ENCODE measurements at regions not wholly inside any gene's neighbourhood (a gene's known extent, or its start where the extent isn't known, plus 50 kb on each side); places are given as distances from the start of the nearest gene placed in this dataset.

DNA sequence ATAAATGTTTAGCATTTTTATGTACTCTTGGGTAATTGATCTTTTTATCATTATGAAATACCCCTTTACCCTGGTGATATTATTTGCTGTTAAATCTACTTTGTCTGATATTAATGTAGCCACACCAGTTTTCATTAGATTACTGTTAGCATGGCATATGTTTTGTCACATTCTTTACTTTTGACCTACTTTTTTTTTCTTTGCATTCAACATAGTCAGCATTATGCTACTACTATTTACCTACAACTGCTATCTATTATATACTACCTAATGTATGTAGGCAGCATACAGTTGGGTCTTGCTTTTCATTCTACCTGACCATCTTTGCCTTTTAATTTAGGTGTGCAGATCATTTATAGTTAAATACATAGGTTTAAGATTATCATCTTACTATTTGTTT, 1429.6 kb upstream of the ALCAM start:
- Histone ChIP-seq H2AFZ (ENCODE audit: low read length) (no peak overlapping the region), H3K27me3 (ENCODE audit: insufficient read depth, low read length) (no peaks in the 10 kb centered on the region), H3K9me3 (ENCODE audit: control insufficient read depth, low read depth, low read length) (no peaks in the 10 kb centered on the region), H3K23me2 (ENCODE audit: insufficient read length, low read depth, low read length, poor library complexity, severe bottlenecking) (no peaks in the 10 kb centered on the region), H2BK5ac (ENCODE audit: insufficient read length, low read length) (no peak overlapping the region), H3K79me2 (ENCODE audit: insufficient read depth, low read length) (no peaks in the 10 kb centered on the region), H3K27ac (ENCODE audit: insufficient read length, low read depth, low read length) (no peak overlapping the region), H3K23ac (ENCODE audit: insufficient read length, low read depth, low read length) (no peak overlapping the region), H3K79me1 (ENCODE audit: insufficient read depth, low read depth, low read length, poor library complexity, severe bottlenecking) (no peaks in the 10 kb centered on the region), H4K8ac (replicated peaks; ENCODE audit: insufficient read length, low read depth, low read length) (no peak overlapping the region), H2BK12ac (ENCODE audit: insufficient read length, low read depth, low read length) (no peak overlapping the region), H2AK5ac (ENCODE audit: insufficient read length, low read length) (no peak overlapping the region), H3K14ac (ENCODE audit: insufficient read depth, low read length) (no peak overlapping the region), H3K4ac (ENCODE audit: low read depth, low read length) (no peak overlapping the region), H3T11ph (ENCODE audit: low read length) (no peak overlapping the region), H2BK20ac (ENCODE audit: low read depth, low read length, poor library complexity, severe bottlenecking) (no peak overlapping the region), H3K9ac (ENCODE audit: extremely low read depth, insufficient read length, low read length) (no peak overlapping the region), H2BK15ac (ENCODE audit: low read depth, low read length) (no peak overlapping the region), H4K5ac (ENCODE audit: insufficient read length, low read depth, low read length) (no peak overlapping the region), H3K4me2 (ENCODE audit: insufficient read depth, insufficient read length, low read length) (no peak overlapping the region), H3K18ac (ENCODE audit: insufficient read length, low read depth, low read length) (no peak overlapping the region), H2BK120ac (ENCODE audit: low read depth, low read length, poor library complexity, severe bottlenecking) (no peak overlapping the region), H3K4me1 (ENCODE audit: insufficient read depth, low read length) (no peaks in the 10 kb centered on the region), H4K20me1 (ENCODE audit: control insufficient read depth, insufficient read depth, insufficient read length) (no peaks in the 10 kb centered on the region), H3K56ac (ENCODE audit: insufficient read length, low read depth, low read length) (no peak overlapping the region), H4K91ac (ENCODE audit: insufficient read length, low read depth, low read length) (no peak overlapping the region)
- Mint-ChIP-seq H3K9me3 (peaks cover 6 to 8% of the 10 kb centered on the region in 2 experiments; a peak in 4 of 5 replicates), H3K36me3 (ENCODE audit: insufficient read depth in 1 of 3, low read depth in 3 of 3) (no peaks in the 10 kb centered on the region; a peak in 1 of 7 replicates), H3K27ac (no peak overlapping the region; a peak in 1 of 7 replicates), H3K4me1 (no peaks in the 10 kb centered on the region), H3K27me3 (ENCODE audit: low read depth) (no peaks in the 10 kb centered on the region), H3K4me3 (no peak overlapping the region)
- DNase-seq = no peak
- TF ChIP-seq, protein P1, sequence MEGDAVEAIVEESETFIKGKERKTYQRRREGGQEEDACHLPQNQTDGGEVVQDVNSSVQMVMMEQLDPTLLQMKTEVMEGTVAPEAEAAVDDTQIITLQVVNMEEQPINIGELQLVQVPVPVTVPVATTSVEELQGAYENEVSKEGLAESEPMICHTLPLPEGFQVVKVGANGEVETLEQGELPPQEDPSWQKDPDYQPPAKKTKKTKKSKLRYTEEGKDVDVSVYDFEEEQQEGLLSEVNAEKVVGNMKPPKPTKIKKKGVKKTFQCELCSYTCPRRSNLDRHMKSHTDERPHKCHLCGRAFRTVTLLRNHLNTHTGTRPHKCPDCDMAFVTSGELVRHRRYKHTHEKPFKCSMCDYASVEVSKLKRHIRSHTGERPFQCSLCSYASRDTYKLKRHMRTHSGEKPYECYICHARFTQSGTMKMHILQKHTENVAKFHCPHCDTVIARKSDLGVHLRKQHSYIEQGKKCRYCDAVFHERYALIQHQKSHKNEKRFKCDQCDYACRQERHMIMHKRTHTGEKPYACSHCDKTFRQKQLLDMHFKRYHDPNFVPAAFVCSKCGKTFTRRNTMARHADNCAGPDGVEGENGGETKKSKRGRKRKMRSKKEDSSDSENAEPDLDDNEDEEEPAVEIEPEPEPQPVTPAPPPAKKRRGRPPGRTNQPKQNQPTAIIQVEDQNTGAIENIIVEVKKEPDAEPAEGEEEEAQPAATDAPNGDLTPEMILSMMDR (conservative IDR thresholded peaks at IDR 0.05) = no peak
